ENCODE measurements at regions not wholly inside any gene's neighbourhood (a gene's known extent, or its start where the extent isn't known, plus 50 kb on each side); places are given as distances from the start of the nearest gene placed in this dataset.

- in situ Hi-C loops (cut with MboI; ENCODE audit: low sequenced_read_pairs), result no loop called here
These were observed 1491.9 kb downstream of the TBC1D22A start for GRCh38 chr22:48254311-48254873.

GRCh38 chr22:48253573-48253972 is 1491.1 kb downstream of the TBC1D22A start:
- in situ Hi-C loops (cut with MboI; ENCODE audit: low sequenced_read_pairs), result no loop called here

- in situ Hi-C loops (cut with MboI; ENCODE audit: low sequenced_read_pairs), result no loop called here
These were observed 1490.7 kb downstream of the TBC1D22A start for GRCh38 chr22:48253136-48253535.

- in situ Hi-C loops (cut with MboI; ENCODE audit: low sequenced_read_pairs), result no loop called here
These were observed 1489.2 kb downstream of the TBC1D22A start for GRCh38 chr22:48251629-48252028.

GRCh38 chr22:48250937-48251530 is 1488.6 kb downstream of the TBC1D22A start:
- in situ Hi-C loops (cut with MboI; ENCODE audit: low sequenced_read_pairs), result no loop called here

- in situ Hi-C loops (cut with MboI; ENCODE audit: low sequenced_read_pairs), result no loop called here
These were observed 1487.9 kb downstream of the TBC1D22A start for GRCh38 chr22:48250286-48250895.

GRCh38 chr22:48249713-48250268 is 1487.3 kb downstream of the TBC1D22A start:
- in situ Hi-C loops (cut with MboI; ENCODE audit: low sequenced_read_pairs), result no loop called here

- in situ Hi-C loops (cut with MboI; ENCODE audit: low sequenced_read_pairs), result no loop called here
These were observed 1486.5 kb downstream of the TBC1D22A start for GRCh38 chr22:48248901-48249455.

- in situ Hi-C loops (cut with MboI; ENCODE audit: low sequenced_read_pairs), result no loop called here
These were observed 1485.4 kb downstream of the TBC1D22A start for GRCh38 chr22:48247829-48248228.

GRCh38 chr22:48245196-48245485 is 1482.7 kb downstream of the TBC1D22A start:
- in situ Hi-C loops (cut with MboI; ENCODE audit: low sequenced_read_pairs), result no loop called here

- in situ Hi-C loops (cut with MboI; ENCODE audit: low sequenced_read_pairs), result no loop called here
These were observed 1482.1 kb downstream of the TBC1D22A start for GRCh38 chr22:48244388-48245195.

- in situ Hi-C loops (cut with MboI; ENCODE audit: low sequenced_read_pairs), result no loop called here
These were observed 1480.0 kb downstream of the TBC1D22A start for GRCh38 chr22:48242461-48242864.

- in situ Hi-C loops (cut with MboI; ENCODE audit: low sequenced_read_pairs), result no loop called here
These were observed 1479.2 kb downstream of the TBC1D22A start for GRCh38 chr22:48241658-48242057.

GRCh38 chr22:48240935-48241230 is 1478.4 kb downstream of the TBC1D22A start:
- in situ Hi-C loops (cut with MboI; ENCODE audit: low sequenced_read_pairs), result no loop called here

GRCh38 chr22:48240148-48240934 is 1477.9 kb downstream of the TBC1D22A start:
- in situ Hi-C loops (cut with MboI; ENCODE audit: low sequenced_read_pairs), result no loop called here

- in situ Hi-C loops (cut with MboI; ENCODE audit: low sequenced_read_pairs), result no loop called here
These were observed 1477.2 kb downstream of the TBC1D22A start for GRCh38 chr22:48239461-48240147.

GRCh38 chr22:48238966-48239365 is 1476.5 kb downstream of the TBC1D22A start:
- in situ Hi-C loops (cut with MboI; ENCODE audit: low sequenced_read_pairs), result no loop called here

GRCh38 chr22:48238284-48238915 is 1476.0 kb downstream of the TBC1D22A start:
- in situ Hi-C loops (cut with MboI; ENCODE audit: low sequenced_read_pairs), result no loop called here

- in situ Hi-C loops (cut with MboI; ENCODE audit: low sequenced_read_pairs), result no loop called here
These were observed 1475.2 kb downstream of the TBC1D22A start for GRCh38 chr22:48237466-48238283.
